GM12873 (cell line): ENCODE measurements at regions not wholly inside any gene's neighbourhood (a gene's known extent, or its start where the extent isn't known, plus 50 kb on each side); places are given as distances from the start of the nearest gene placed in this dataset.

ENCODE experiments used
- TF ChIP-seq, protein P1 (sequence below): IDR thresholded peaks from 2 replicates; pipeline ENCODE4 v1.5.1; 2012; ENCODE audit warnings: low read depth, mild to moderate bottlenecking, moderate library complexity, low read length, control low read depth; ENCODE audit not compliant: insufficient read depth; ENCODE audit errors: missing control alignments

DNA sequence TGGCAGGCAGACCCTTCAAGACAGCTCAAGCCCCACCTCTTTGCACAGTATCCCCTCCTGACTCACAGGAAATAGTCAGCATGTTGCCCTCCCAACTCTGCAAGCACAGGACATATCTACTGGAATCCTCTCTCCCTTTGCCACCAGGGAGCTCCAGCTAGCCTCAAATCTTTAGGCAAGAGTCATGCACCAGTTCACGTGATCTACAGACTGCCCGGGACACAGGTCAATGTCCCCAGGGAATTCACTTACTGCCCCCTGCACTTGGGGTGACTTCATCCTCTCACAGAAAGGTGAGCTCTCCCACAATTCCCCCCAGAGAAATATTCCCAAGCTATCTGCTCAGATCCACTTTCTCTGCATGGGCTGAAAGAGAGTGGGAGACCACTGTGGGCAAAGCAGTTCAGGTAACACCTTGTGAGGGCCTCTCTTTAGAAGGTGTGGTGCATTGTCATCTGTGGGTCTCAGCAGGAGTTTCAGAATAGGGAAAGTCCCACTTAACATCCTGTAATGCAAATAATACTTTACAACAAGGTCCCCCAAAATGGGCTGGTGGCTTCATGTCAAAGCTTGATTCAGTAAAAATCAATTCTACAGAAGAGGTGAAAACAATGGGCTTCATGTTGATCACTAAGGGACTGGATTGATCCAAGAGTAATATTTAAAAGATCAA is 129.9 kb downstream of the NOC3L start:
- TF ChIP-seq, protein P1, sequence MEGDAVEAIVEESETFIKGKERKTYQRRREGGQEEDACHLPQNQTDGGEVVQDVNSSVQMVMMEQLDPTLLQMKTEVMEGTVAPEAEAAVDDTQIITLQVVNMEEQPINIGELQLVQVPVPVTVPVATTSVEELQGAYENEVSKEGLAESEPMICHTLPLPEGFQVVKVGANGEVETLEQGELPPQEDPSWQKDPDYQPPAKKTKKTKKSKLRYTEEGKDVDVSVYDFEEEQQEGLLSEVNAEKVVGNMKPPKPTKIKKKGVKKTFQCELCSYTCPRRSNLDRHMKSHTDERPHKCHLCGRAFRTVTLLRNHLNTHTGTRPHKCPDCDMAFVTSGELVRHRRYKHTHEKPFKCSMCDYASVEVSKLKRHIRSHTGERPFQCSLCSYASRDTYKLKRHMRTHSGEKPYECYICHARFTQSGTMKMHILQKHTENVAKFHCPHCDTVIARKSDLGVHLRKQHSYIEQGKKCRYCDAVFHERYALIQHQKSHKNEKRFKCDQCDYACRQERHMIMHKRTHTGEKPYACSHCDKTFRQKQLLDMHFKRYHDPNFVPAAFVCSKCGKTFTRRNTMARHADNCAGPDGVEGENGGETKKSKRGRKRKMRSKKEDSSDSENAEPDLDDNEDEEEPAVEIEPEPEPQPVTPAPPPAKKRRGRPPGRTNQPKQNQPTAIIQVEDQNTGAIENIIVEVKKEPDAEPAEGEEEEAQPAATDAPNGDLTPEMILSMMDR, result no peak

DNA sequence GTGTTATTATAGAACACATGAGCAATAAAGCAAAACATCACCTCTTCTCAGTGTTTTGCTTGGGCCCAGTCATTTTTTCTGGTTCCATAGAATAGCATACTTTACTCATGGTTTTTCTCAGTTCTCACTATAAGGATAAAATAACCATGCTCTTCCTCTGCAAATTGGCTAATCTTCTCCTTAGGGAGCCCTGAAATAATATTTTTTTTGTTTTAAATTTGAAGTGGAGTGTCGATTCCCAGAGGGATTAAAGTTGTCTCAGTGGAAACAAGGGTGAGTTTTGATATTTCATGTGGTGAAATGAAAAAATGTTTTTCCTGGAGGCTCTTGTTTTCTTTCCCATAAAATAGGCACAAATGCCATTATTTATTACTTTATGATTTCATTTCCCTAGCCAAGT is 127.3 kb downstream of the NOC3L start:
- TF ChIP-seq, protein P1, result no peak

DNA sequence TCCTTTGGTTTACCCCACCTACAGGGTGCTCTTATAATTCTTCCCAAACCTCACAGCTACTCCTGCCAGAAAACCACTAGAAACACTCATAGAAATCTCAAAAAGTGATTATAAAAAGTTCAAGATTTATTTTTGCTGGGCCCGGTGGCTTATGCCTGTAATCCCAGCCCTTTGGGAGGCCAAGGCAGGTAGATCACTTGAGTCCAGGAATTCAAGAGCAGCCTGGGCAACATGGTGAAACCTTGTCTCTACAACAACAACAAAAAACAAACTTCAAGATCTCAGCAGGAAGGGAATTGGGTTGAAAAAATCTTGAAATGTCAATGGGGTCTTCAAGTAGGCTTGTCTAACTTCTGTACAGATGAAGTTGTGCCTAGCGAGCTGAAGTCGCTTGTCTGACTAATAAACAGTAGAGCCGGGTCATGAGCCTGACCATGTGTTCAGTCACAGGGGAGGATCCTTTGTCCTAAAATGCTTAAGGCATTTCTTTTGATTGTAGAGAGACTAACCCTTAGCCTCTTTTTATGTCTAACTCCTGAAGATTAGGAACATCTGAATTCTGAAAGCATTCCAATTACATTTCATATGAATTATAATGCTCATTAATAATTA is 124.6 kb downstream of the NOC3L start:
- TF ChIP-seq, protein P1, result no peak

DNA sequence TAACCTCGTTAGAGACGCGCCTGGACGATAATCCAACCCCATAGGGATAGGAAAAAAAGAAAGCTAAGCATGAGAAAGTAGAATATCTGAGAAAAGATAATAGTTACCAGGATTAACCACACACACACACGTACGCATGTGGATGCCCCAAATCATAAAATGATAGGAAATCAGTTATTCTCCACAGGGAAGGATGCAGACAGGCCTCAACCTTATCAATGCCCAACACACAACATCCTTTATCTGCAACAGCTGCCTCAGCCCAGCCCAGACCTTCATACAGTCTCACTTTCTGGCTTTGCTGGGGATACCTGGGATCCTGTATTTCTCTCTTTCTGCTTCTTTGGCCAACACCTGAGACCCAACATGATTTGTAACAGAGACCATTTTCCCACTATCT is 123.0 kb downstream of the NOC3L start:
- TF ChIP-seq, protein P1, result no peak

DNA sequence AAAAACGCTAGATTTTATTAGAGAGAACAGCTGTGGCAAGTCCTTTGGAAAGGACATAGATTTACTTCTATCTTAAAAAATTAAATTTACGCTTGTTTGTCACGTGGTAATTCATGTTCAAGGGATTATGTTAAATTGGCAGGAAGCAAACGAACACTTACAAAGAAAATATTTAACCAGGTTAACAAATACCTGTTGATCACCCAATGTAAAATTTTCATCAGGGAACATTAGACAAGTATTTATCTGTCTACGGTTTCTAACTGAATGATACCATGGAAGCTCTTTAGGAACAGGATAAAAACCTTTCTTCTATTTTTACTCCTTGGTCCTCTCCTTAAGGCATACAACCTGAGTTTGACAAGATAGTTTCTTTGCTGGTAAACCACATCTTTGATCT is 122.2 kb downstream of the NOC3L start:
- TF ChIP-seq, protein P1, result no peak

DNA sequence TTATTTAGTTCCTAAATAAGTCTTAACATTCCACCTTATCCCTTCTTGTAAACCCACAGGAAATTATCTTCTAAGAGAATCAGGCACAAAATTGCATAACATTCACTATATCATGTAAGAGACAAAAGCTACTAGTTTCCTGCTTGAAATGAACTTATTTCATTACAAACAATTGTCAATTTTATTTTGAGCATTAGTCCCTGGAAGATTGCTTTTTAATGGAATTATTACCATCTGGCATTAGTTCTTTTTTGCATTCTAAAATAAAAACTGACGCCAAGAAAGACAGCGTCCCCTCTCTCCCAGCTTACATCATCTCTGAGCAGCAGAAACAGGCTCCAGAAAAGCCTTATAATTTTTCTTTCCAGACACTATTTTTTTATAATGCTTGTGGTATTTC is 121.8 kb downstream of the NOC3L start:
- TF ChIP-seq, protein P1, result no peak

DNA sequence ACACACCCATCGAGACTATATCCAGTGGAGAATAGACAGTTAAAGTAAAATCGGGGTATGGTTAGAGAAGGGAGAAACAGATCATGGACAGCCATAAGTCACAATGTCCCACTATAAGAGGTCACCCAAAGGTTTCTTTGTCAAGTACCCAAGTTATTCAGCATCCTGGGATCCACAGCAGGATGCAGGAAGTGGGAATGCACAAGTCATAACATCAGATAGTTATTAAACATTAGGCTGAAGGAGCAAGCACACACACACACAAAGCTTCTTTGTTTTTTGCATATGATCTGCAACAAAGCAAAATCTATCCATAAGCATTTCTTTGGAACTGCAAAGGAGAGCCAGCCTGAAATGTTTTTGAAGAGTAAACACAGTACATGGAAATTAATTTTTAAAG is 111.6 kb downstream of the NOC3L start:
- TF ChIP-seq, protein P1, result no peak
